ENCODE measurements at regions not wholly inside any gene's neighbourhood (a gene's known extent, or its start where the extent isn't known, plus 50 kb on each side); places are given as distances from the start of the nearest gene placed in this dataset.

DNA sequence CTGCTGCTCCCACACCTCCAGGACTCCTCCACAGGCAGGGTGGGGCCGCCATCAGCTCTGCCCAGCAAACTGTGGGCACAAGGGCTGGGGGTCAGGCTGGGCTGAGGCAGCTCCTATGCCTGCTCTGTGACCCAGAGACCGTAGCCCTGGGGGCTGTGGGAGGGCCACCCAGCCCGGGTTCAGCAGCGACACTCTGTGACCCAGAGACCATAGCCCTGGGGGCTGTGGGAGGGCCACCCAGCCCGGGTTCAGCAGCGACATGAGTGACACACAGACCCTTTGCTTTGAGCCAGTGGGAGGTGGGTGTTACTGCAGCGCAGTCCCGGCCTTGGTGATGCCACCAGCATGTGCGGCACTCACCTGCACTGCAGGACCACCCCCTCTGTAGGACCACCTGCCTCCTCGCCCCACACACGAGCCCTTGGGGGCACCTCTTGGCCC, 118.9 kb upstream of the LPCAT1 start:
- no peak for DNase-seq
- Histone ChIP-seq H3K4me3 (ENCODE audit: low read depth, low read length) (no peak overlapping the region), H3K27me3 (replicated peaks; ENCODE audit: control insufficient read depth, insufficient read depth, low read length) (peaks cover 2% of the 10 kb centered on the region; the same call in 1 of the 2 replicates), H3K9me3 (no peaks in the 10 kb centered on the region), H3K4me1 (no peaks in the 10 kb centered on the region), H3K36me3 (ENCODE audit: control insufficient read depth, insufficient read depth, low read length) (no peaks in the 10 kb centered on the region)
- ChIA-PET CTCF (interaction anchor here (0.7 to 0.8 kb wide), 2 partner anchors 127 to 162 kb away, joined by 3 read pairs; no protein-coding TSS in a partner anchor), POLR2A (no interaction called here)
- Mint-ChIP-seq H3K4me1 (ENCODE audit: low read depth, unreplicated experiment) (peaks cover 5% of the 10 kb centered on the region), H3K9me3 (ENCODE audit: unreplicated experiment) (no peaks in the 10 kb centered on the region), H3K27me3 (ENCODE audit: insufficient read depth, unreplicated experiment) (peaks cover 7% of the 10 kb centered on the region), H3K4me3 (ENCODE audit: unreplicated experiment) (no peak overlapping the region), H3K36me3 (ENCODE audit: insufficient read depth, unreplicated experiment) (no peaks in the 10 kb centered on the region), H3K27ac (ENCODE audit: unreplicated experiment) (no peak overlapping the region)
- intact Hi-C loops (cut with micrococcal nuclease; ENCODE audit: unreplicated experiment): loop anchor here (5.0 to 10.0 kb wide), 2 partner anchors 130 to 478 kb away; no protein-coding TSS in a partner anchor
- TF ChIP-seq CTCF (IDR thresholded peaks at IDR 0.05; ENCODE audit: insufficient read depth in 1 of 2, low read depth in 1 of 2, low read length in 1 of 2, severe bottlenecking in 1 of 2, unreplicated experiment in 1 of 2): no peak
- BruUV-seq (replicated peaks): no TSS peak

DNA sequence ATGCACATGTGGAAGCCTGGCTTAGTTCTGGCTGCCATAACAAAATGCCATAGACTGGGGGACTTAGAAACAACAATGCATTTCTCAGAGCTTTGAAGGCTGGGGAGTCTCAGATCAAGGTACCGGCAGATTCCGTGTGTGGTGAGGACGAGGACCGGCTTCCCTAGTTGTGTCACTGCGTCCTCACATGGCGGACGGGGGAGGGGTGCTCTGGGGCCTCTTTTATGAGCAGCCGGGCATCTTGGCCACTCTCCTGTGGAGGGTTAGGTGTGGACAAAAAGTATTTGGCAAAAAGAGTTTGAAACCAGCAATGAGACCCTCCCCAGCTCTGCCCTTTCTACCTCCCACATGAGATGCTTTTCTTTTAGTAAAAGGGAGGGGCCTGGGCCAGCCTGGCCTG, 118.5 kb upstream of the LPCAT1 start:
- no peak overlapping the region for H3K27ac Mint-ChIP-seq (ENCODE audit: unreplicated experiment)
- ChIA-PET CTCF (no interaction called here), POLR2A (no interaction called here)
- no peaks in the 10 kb centered on the region for H3K36me3 Mint-ChIP-seq (ENCODE audit: insufficient read depth, unreplicated experiment)
- no peak overlapping the region for H3K4me3 Mint-ChIP-seq (ENCODE audit: unreplicated experiment)
- peaks cover 7% of the 10 kb centered on the region for H3K27me3 Mint-ChIP-seq (ENCODE audit: insufficient read depth, unreplicated experiment)
- H3K9me3 ChIP-seq: no peaks in the 10 kb centered on the region
- H3K36me3 ChIP-seq (ENCODE audit: control insufficient read depth, insufficient read depth, low read length): no peaks in the 10 kb centered on the region
- intact Hi-C loops (cut with micrococcal nuclease; ENCODE audit: unreplicated experiment): loop anchor here (5.0 to 10.0 kb wide), 2 partner anchors 130 to 477 kb away; no protein-coding TSS in a partner anchor
- H3K4me1 ChIP-seq: no peaks in the 10 kb centered on the region
- peaks cover 2% of the 10 kb centered on the region; the same call in 1 of the 2 replicates for H3K27me3 ChIP-seq (replicated peaks; ENCODE audit: control insufficient read depth, insufficient read depth, low read length)
- TF ChIP-seq CTCF (IDR thresholded peaks at IDR 0.05; ENCODE audit: insufficient read depth in 1 of 2, low read depth in 1 of 2, low read length in 1 of 2, severe bottlenecking in 1 of 2, unreplicated experiment in 1 of 2): no peak
- no peak overlapping the region for H3K4me3 ChIP-seq (ENCODE audit: low read depth, low read length)
- no TSS peak for BruUV-seq (replicated peaks)
- H3K9me3 Mint-ChIP-seq (ENCODE audit: unreplicated experiment): no peaks in the 10 kb centered on the region
- peaks cover 5% of the 10 kb centered on the region for H3K4me1 Mint-ChIP-seq (ENCODE audit: low read depth, unreplicated experiment)
- no peak for DNase-seq

- H3K27me3 Mint-ChIP-seq (ENCODE audit: insufficient read depth, unreplicated experiment): peaks cover 7% of the 10 kb centered on the region
- Histone ChIP-seq H3K27me3 (replicated peaks; ENCODE audit: control insufficient read depth, insufficient read depth, low read length) (peaks cover 2% of the 10 kb centered on the region; the same call in 1 of the 2 replicates), H3K36me3 (ENCODE audit: control insufficient read depth, insufficient read depth, low read length) (no peaks in the 10 kb centered on the region), H3K4me1 (no peaks in the 10 kb centered on the region), H3K9me3 (no peaks in the 10 kb centered on the region), H3K4me3 (ENCODE audit: low read depth, low read length) (no peak overlapping the region)
- no TSS peak for BruUV-seq (replicated peaks)
- peak; percentile 86 to 98 for TF ChIP-seq CTCF (IDR thresholded peaks at IDR 0.05; ENCODE audit: insufficient read depth in 1 of 2, low read depth in 1 of 2, low read length in 1 of 2, severe bottlenecking in 1 of 2, unreplicated experiment in 1 of 2)
- H3K4me1 Mint-ChIP-seq (ENCODE audit: low read depth, unreplicated experiment): peaks cover 5% of the 10 kb centered on the region
- H3K9me3 Mint-ChIP-seq (ENCODE audit: unreplicated experiment): no peaks in the 10 kb centered on the region
- no peaks in the 10 kb centered on the region for H3K36me3 Mint-ChIP-seq (ENCODE audit: insufficient read depth, unreplicated experiment)
- no peak overlapping the region for H3K4me3 Mint-ChIP-seq (ENCODE audit: unreplicated experiment)
- DNase-seq: peak; percentile 76 to 82
- ChIA-PET CTCF (no interaction called here), POLR2A (no interaction called here)
- no peak overlapping the region for H3K27ac Mint-ChIP-seq (ENCODE audit: unreplicated experiment)
- intact Hi-C loops (cut with micrococcal nuclease; ENCODE audit: unreplicated experiment): loop anchor here (5.0 to 10.0 kb wide), 2 partner anchors 129 to 477 kb away; no protein-coding TSS in a partner anchor
Measured at GRCh38 chr5:1641560-1642166, 117.9 kb upstream of the LPCAT1 start.
